GM23248 (cell line): ENCODE measurements at regions not wholly inside any gene's neighbourhood (a gene's known extent, or its start where the extent isn't known, plus 50 kb on each side); places are given as distances from the start of the nearest gene placed in this dataset.

Source experiments
- DNase-seq: peaks from one replicate; pipeline ENCODE4 v3.0.0-alpha.2; 2015
- H2AFZ ChIP-seq: fragments of 200-600 bp; sonication (generic); 2 replicates; pipeline ENCODE4 v1.6.1; 2016; ENCODE audit warnings: antibody characterized with exemption
- H3F3A ChIP-seq: fragments of 200-600 bp; sonication (generic); 2 replicates; pipeline ENCODE4 v1.6.1; 2016; ENCODE audit warnings: mild to moderate bottlenecking, antibody characterized with exemption, mixed run types; ENCODE audit not compliant: insufficient read depth
- H3K27ac ChIP-seq: fragments of 200-600 bp; sonication (generic); 2 replicates; pipeline ENCODE4 v1.5.1; 2016; ENCODE audit warnings: mild to moderate bottlenecking
- H3K27me3 ChIP-seq: fragments of 200-600 bp; sonication (generic); replicated peaks from 2 replicates; pipeline ENCODE4 v1.6.1; 2016; ENCODE audit warnings: mild to moderate bottlenecking; ENCODE audit not compliant: insufficient read depth
- H3K36me3 ChIP-seq: fragments of 200-600 bp; sonication (generic); 2 replicates; pipeline ENCODE4 v1.6.1; 2016; ENCODE audit warnings: low read depth, mild to moderate bottlenecking
- H3K4me1 ChIP-seq: fragments of 200-600 bp; sonication (generic); 2 replicates; pipeline ENCODE4 v1.6.1; 2016; ENCODE audit warnings: mild to moderate bottlenecking; ENCODE audit not compliant: insufficient read depth
- H3K4me2 ChIP-seq: fragments of 200-600 bp; sonication (generic); one replicate; pipeline ENCODE4 v1.6.1; 2016; ENCODE audit warnings: mild to moderate bottlenecking; ENCODE audit not compliant: unreplicated experiment
- H3K4me3 ChIP-seq: fragments of 200-600 bp; sonication (generic); 2 replicates; pipeline ENCODE4 v1.5.1; 2016; ENCODE audit warnings: mild to moderate bottlenecking
- H3K79me2 ChIP-seq: fragments of 200-600 bp; sonication (generic); 2 replicates; pipeline ENCODE4 v1.6.1; 2016; ENCODE audit warnings: mild to moderate bottlenecking; ENCODE audit not compliant: insufficient read depth
- H3K9ac ChIP-seq: fragments of 200-600 bp; sonication (generic); 2 replicates; pipeline ENCODE4 v1.6.1; 2016; ENCODE audit warnings: mild to moderate bottlenecking
- H3K9me2 ChIP-seq: fragments of 200-600 bp; sonication (generic); 2 replicates; pipeline ENCODE4 v1.6.1; 2016; ENCODE audit warnings: mixed run types, mild to moderate bottlenecking, moderate library complexity; ENCODE audit not compliant: insufficient read depth
- H3K9me3 ChIP-seq: fragments of 200-600 bp; sonication (generic); one replicate; pipeline ENCODE4 v1.6.1; 2017; ENCODE audit warnings: low read depth
- H4K20me1 ChIP-seq: fragments of 200-600 bp; sonication (generic); 2 replicates; pipeline ENCODE4 v1.6.0; 2016; ENCODE audit not compliant: insufficient read depth
- EZH2 ChIP-seq: fragments of 200-600 bp; sonication (generic); IDR thresholded peaks from 2 replicates; pipeline ENCODE4 v1.6.1; 2018; ENCODE audit warnings: antibody characterized with exemption, mild to moderate bottlenecking; ENCODE audit not compliant: insufficient read depth, poor library complexity, severe bottlenecking
- EZH2phosphoT487 ChIP-seq: fragments of 200-600 bp; sonication (generic); IDR thresholded peaks from 2 replicates; pipeline ENCODE4 v1.6.1; 2018; ENCODE audit warnings: antibody characterized with exemption, moderate library complexity, mild to moderate bottlenecking, low read depth; ENCODE audit not compliant: insufficient read depth
- WGBS, 2 experiments: methylation state at CpG; one replicate each; pipeline ENCODE4 v1.1.6; 2015 to 2017; ENCODE audit warnings: low lambda C conversion rate in 2 of 2, low coverage in 1 of 2; ENCODE audit errors: missing lambda C conversion rate in 2 of 2; 5-methylcytosine and 5-hydroxymethylcytosine counted together
- in situ Hi-C: fragments of 300-500 bp; cut with MboI; formaldehyde crosslinking; loops from 2 replicates; pipeline ENCODE4 v1.15.0; 2020

DNA sequence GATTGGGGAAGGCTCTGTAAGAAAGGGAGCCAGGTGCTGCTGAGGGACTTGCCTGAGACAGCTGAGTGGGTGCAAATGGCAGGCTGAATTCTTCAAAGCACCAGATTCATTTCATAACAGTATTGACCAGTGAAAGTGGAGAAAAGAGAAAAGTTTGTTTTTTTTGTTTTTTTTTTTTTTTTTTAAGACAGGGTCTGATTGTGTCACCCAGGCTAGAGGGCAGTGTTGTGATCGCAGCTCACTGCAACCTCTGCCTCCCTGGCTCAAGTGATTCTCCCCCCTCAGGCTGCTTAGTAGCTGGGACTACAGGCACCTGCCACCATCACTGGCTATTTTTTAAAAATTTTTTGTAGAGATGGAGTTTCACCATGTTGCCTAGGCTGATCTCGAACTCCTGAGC lies 494.0 kb downstream of the MIAT start:
- Histone ChIP-seq H3K9me3 (no peaks in the 10 kb centered on the region), H3K9me2 (no peaks in the 10 kb centered on the region), H3K36me3 (no peaks in the 10 kb centered on the region), H3K4me1 (peaks cover 19% of the 10 kb centered on the region), H3K79me2 (no peaks in the 10 kb centered on the region), H3K4me3 (no peak overlapping the region), H3K27me3 (no peaks in the 10 kb centered on the region), H2AFZ (no peak overlapping the region), H3K27ac (no peak overlapping the region), H3F3A (0 out of 2 replicates have a peak, but pooled peaks cover 6% of the 10 kb centered on the region), H3K4me2 (no peak overlapping the region), H3K9ac (no peak overlapping the region), H4K20me1 (no peaks in the 10 kb centered on the region)
- no peak for TF ChIP-seq EZH2phosphoT487
- no peak for TF ChIP-seq EZH2
- 74 to 80% methylated on average over 2 of the region's 2 CpGs for WGBS, 2 experiments
- in situ Hi-C loops: no loop called here
- no peak for DNase-seq

DNA sequence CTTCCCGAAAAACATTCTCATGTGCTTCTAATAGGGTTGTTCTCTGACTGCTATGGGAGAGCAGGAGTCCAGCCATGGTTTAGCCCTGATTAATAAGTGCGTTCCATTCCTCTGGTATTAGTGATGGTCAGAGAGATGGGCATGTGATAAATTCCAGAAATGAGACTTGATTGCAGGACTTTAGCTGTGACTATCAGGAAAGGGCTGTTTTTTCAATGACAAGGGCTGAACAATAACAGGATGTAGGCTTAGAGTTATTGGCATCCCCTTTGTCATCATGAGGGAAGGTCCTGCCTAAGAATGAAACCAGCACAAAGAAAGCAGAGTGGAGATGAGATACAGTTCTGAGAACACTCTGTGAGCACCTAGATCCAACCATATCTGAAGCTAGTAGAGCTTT lies 494.6 kb downstream of the MIAT start:
- DNase-seq: no peak
- no peaks in the 10 kb centered on the region for H3K9me3 ChIP-seq
- peaks cover 19% of the 10 kb centered on the region for H3K4me1 ChIP-seq
- no peak overlapping the region for H3K4me2 ChIP-seq
- H3F3A ChIP-seq: 0 out of 2 replicates have a peak, but pooled peaks cover 6% of the 10 kb centered on the region
- H3K79me2 ChIP-seq: no peaks in the 10 kb centered on the region
- WGBS, 2 experiments: 91 to 100% methylated on average over 2 of the region's 2 CpGs
- no peaks in the 10 kb centered on the region for H3K27me3 ChIP-seq
- no peak overlapping the region for H3K27ac ChIP-seq
- H3K4me3 ChIP-seq: no peak overlapping the region
- H3K36me3 ChIP-seq: no peaks in the 10 kb centered on the region
- H4K20me1 ChIP-seq: no peaks in the 10 kb centered on the region
- H2AFZ ChIP-seq: no peak overlapping the region
- in situ Hi-C loops: no loop called here
- H3K9me2 ChIP-seq: no peaks in the 10 kb centered on the region
- no peak overlapping the region for H3K9ac ChIP-seq
- TF ChIP-seq EZH2phosphoT487 (no peak), EZH2 (no peak)

DNA sequence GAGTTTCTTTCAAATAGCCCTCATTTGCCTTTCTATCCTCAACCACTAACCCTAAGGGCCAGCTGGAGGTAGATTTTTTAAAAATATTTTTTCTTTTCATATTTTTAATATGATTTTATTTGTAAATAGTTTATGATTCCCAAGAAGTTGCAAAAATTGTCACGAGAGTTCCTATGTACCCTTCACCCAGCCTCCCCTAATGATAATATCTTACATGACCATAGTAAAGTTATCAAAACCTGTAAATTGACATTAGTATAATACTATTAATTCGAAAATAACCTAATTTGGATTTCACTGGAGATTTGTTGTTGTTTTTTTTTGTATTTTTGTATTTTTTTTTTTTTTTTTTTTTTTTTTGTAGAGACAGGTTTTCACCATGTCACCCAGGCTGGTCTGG lies 495.5 kb downstream of the MIAT start:
- in situ Hi-C loops: no loop called here

DNA sequence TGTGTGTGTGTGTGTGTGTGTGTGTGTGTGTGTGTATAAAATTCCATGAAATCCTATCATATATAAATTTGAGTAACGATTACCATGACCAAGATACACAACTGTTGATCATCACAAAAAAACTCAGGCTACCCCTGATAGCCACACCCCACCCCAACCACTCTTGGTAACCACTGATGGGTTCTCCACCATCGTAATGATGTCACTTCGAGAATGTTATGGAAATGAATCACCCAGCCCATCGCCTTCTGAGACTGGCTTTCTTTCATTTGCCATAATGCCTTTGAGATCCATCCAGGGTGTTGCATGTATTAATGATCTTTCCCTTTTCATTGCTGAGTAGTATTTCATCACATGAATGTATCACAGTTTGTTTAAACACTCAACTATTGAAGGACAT lies 496.0 kb downstream of the MIAT start:
- H3K4me1 ChIP-seq: peaks cover 19% of the 10 kb centered on the region
- 0 out of 2 replicates have a peak, but pooled peaks cover 6% of the 10 kb centered on the region for H3F3A ChIP-seq
- DNase-seq: no peak
- H3K27ac ChIP-seq: no peak overlapping the region
- H3K9me2 ChIP-seq: no peaks in the 10 kb centered on the region
- TF ChIP-seq EZH2: no peak
- TF ChIP-seq EZH2phosphoT487: no peak
- H3K9ac ChIP-seq: no peak overlapping the region
- H3K79me2 ChIP-seq: no peaks in the 10 kb centered on the region
- H3K9me3 ChIP-seq: no peaks in the 10 kb centered on the region
- no peak overlapping the region for H3K4me2 ChIP-seq
- H2AFZ ChIP-seq: no peak overlapping the region
- no peaks in the 10 kb centered on the region for H3K27me3 ChIP-seq
- WGBS, 2 experiments: 88 to 91% methylated on average over 4 of the region's 4 CpGs
- no peaks in the 10 kb centered on the region for H4K20me1 ChIP-seq
- in situ Hi-C loops: no loop called here
- H3K36me3 ChIP-seq: no peaks in the 10 kb centered on the region
- no peak overlapping the region for H3K4me3 ChIP-seq

More for the DNA sequence above, 495.5 kb downstream of the MIAT start:
- H3K9me2 ChIP-seq: no peaks in the 10 kb centered on the region
- H3K9me3 ChIP-seq: no peaks in the 10 kb centered on the region
- no peak overlapping the region for H3K4me2 ChIP-seq
- TF ChIP-seq EZH2phosphoT487 (no peak), EZH2 (no peak)
- H4K20me1 ChIP-seq: no peaks in the 10 kb centered on the region
- H3K36me3 ChIP-seq: no peaks in the 10 kb centered on the region
- H3K27me3 ChIP-seq: no peaks in the 10 kb centered on the region
- H3K79me2 ChIP-seq: no peaks in the 10 kb centered on the region
- DNase-seq: no peak
- no peak overlapping the region for H2AFZ ChIP-seq
- WGBS, 2 experiments: 65 to 69% methylated on average over 2 of the region's 2 CpGs
- peaks cover 19% of the 10 kb centered on the region for H3K4me1 ChIP-seq
- H3F3A ChIP-seq: 0 out of 2 replicates have a peak, but pooled peaks cover 6% of the 10 kb centered on the region
- no peak overlapping the region for H3K27ac ChIP-seq
- H3K9ac ChIP-seq: no peak overlapping the region
- no peak overlapping the region for H3K4me3 ChIP-seq

DNA sequence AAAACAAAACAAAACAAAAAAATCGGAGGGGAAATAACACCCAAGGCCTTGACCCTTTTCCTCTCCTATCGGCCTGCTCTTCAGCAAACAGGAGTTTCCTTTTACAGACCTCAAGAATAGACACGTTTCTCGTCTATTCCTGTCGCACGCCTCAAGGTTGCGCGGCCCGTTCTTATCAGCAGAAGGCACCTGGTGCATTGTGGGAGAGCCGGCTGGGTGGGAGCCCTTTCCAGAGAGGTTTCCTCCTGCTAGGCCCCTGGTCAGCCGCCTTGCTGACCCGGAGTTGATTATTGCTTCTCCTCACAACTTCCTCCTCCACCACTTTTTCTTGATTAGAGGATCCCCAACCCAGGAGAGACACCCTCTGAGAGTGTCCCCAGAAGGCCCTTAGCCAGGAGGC lies 497.3 kb downstream of the MIAT start:
- Histone ChIP-seq H3K9me3 (no peaks in the 10 kb centered on the region), H4K20me1 (no peaks in the 10 kb centered on the region), H3K27ac (no peak overlapping the region), H3K9ac (no peak overlapping the region), H3K4me3 (no peak overlapping the region), H3K4me2 (no peak overlapping the region), H3K36me3 (no peaks in the 10 kb centered on the region), H3K9me2 (no peaks in the 10 kb centered on the region), H3F3A (no peaks in the 10 kb centered on the region), H3K27me3 (no peaks in the 10 kb centered on the region), H2AFZ (no peak overlapping the region), H3K79me2 (no peaks in the 10 kb centered on the region), H3K4me1 (peaks cover 14% of the 10 kb centered on the region)
- WGBS, 2 experiments: 96 to 97% methylated on average over 12 of the region's 12 CpGs
- TF ChIP-seq EZH2phosphoT487: no peak
- no peak for TF ChIP-seq EZH2
- DNase-seq: no peak
- in situ Hi-C loops: no loop called here
